ENCODE measurements at regions not wholly inside any gene's neighbourhood (a gene's known extent, or its start where the extent isn't known, plus 50 kb on each side); places are given as distances from the start of the nearest gene placed in this dataset.

- Histone ChIP-seq H3K4me1 (ENCODE audit: control insufficient read depth in 1 of 2, insufficient read depth in 2 of 2, low read length in 2 of 2) (peaks cover 4 to 5% of the 10 kb centered on the region in 2 donors), H2AFZ (ENCODE audit: insufficient read depth, low read depth, low read length, poor library complexity, severe bottlenecking) (no peak overlapping the region), H3K9me3 (replicated peaks in 1 of 2; ENCODE audit: control insufficient read depth in 1 of 2, insufficient read depth in 1 of 2, low read length in 2 of 2) (no peaks in the 10 kb centered on the region), H3K36me3 (replicated peaks in 1 of 2; ENCODE audit: control insufficient read depth in 1 of 2, insufficient read depth in 2 of 2, low read length in 2 of 2) (no peaks in the 10 kb centered on the region), H3K4me2 (replicated peaks; ENCODE audit: extremely low read depth, low read length, poor library complexity, severe bottlenecking) (no peak overlapping the region), H3K79me2 (ENCODE audit: insufficient read depth, low read length) (no peaks in the 10 kb centered on the region), H4K20me1 (ENCODE audit: insufficient read depth, low read length) (no peaks in the 10 kb centered on the region), H3K27me3 (ENCODE audit: control insufficient read depth in 2 of 2, insufficient read depth in 2 of 2, low read length in 2 of 2) (no peaks in the 10 kb centered on the region), H3K4me3 (replicated peaks in 1 of 3; ENCODE audit: low read depth in 2 of 3, low read length in 3 of 3) (no peak overlapping the region), H3K27ac (ENCODE audit: low read depth in 1 of 2, low read length in 2 of 2) (no peak overlapping the region), H3K9ac (ENCODE audit: insufficient read depth, low read length, poor library complexity, severe bottlenecking) (no peak overlapping the region)
- no peak overlapping the region for H3K4me3 Mint-ChIP-seq
- intact Hi-C loops (cut with micrococcal nuclease) = no loop called here
- no peak for DNase-seq
- no CpG with 5 or more reads among the region's 1 CpG for WGBS (ENCODE audit: insufficient coverage)
- TF ChIP-seq CTCF (IDR thresholded peaks at IDR 0.05) = no peak
- peaks cover 0 to 3% (median 0%) of the 10 kb centered on the region in 7 donors for H3K9me3 Mint-ChIP-seq
- no peak overlapping the region for H3K27ac Mint-ChIP-seq
- H3K4me1 Mint-ChIP-seq = peaks cover 9% of the 10 kb centered on the region
- peaks cover 0 to 5% (median 0%) of the 10 kb centered on the region in 3 donors for H3K27me3 Mint-ChIP-seq (ENCODE audit: low read depth in 3 of 3)
- H3K36me3 Mint-ChIP-seq = no peaks in the 10 kb centered on the region
These were observed 79.6 kb upstream of the C1QTNF7 start for GRCh38 chr4:15348236-15348635.

GRCh38 chr4:15348695-15349094 is 79.1 kb upstream of the C1QTNF7 start:
- intact Hi-C loops (cut with micrococcal nuclease) = no loop called here

More at GRCh38 chr4:15348695-15349094, 79.1 kb upstream of the C1QTNF7 start:
- no peak overlapping the region for H3K9ac ChIP-seq (ENCODE audit: insufficient read depth, low read length, poor library complexity, severe bottlenecking)
- no peaks in the 10 kb centered on the region for H4K20me1 ChIP-seq (ENCODE audit: insufficient read depth, low read length)
- TF ChIP-seq CTCF (IDR thresholded peaks at IDR 0.05) = no peak
- Mint-ChIP-seq H3K4me1 (peaks cover 9% of the 10 kb centered on the region), H3K27me3 (ENCODE audit: low read depth in 3 of 3) (peaks cover 0 to 5% (median 0%) of the 10 kb centered on the region in 3 donors), H3K9me3 (peaks cover 0 to 3% (median 0%) of the 10 kb centered on the region in 7 donors), H3K36me3 (no peaks in the 10 kb centered on the region), H3K27ac (no peak overlapping the region), H3K4me3 (no peak overlapping the region)
- H3K4me3 ChIP-seq (replicated peaks in 1 of 3; ENCODE audit: low read depth in 2 of 3, low read length in 3 of 3) = no peak overlapping the region
- no peak overlapping the region for H3K27ac ChIP-seq (ENCODE audit: low read depth in 1 of 2, low read length in 2 of 2)
- no peak overlapping the region for H2AFZ ChIP-seq (ENCODE audit: insufficient read depth, low read depth, low read length, poor library complexity, severe bottlenecking)
- no peak overlapping the region for H3K4me2 ChIP-seq (replicated peaks; ENCODE audit: extremely low read depth, low read length, poor library complexity, severe bottlenecking)
- no peaks in the 10 kb centered on the region for H3K36me3 ChIP-seq (replicated peaks in 1 of 2; ENCODE audit: control insufficient read depth in 1 of 2, insufficient read depth in 2 of 2, low read length in 2 of 2)
- DNase-seq = no peak
- H3K27me3 ChIP-seq (ENCODE audit: control insufficient read depth in 2 of 2, insufficient read depth in 2 of 2, low read length in 2 of 2) = no peaks in the 10 kb centered on the region
- H3K4me1 ChIP-seq (ENCODE audit: control insufficient read depth in 1 of 2, insufficient read depth in 2 of 2, low read length in 2 of 2) = peaks cover 4 to 5% of the 10 kb centered on the region in 2 donors
- no peaks in the 10 kb centered on the region for H3K9me3 ChIP-seq (replicated peaks in 1 of 2; ENCODE audit: control insufficient read depth in 1 of 2, insufficient read depth in 1 of 2, low read length in 2 of 2)
- H3K79me2 ChIP-seq (ENCODE audit: insufficient read depth, low read length) = no peaks in the 10 kb centered on the region
- no CpG with 5 or more reads among the region's 1 CpG for WGBS (ENCODE audit: insufficient coverage)

Measured in CD14-positive monocyte (primary cell).